ENCODE measurements at regions not wholly inside any gene's neighbourhood (a gene's known extent, or its start where the extent isn't known, plus 50 kb on each side); places are given as distances from the start of the nearest gene placed in this dataset.

- Histone ChIP-seq H3K4me1 (ENCODE audit: insufficient read depth) (no peaks in the 10 kb centered on the region), H3K27me3 (replicated peaks; ENCODE audit: insufficient read depth) (no peaks in the 10 kb centered on the region; the same call in 1 of the 2 replicates), H3K4me3 (no peak overlapping the region), H3K36me3 (ENCODE audit: low read depth) (no peaks in the 10 kb centered on the region), H3K9me2 (ENCODE audit: insufficient read depth) (no peaks in the 10 kb centered on the region), H3K27ac (no peak overlapping the region), H3F3A (ENCODE audit: insufficient read depth) (no peaks in the 10 kb centered on the region), H2AFZ (no peak overlapping the region), H3K9me3 (ENCODE audit: low read depth) (no peaks in the 10 kb centered on the region), H3K4me2 (ENCODE audit: unreplicated experiment) (no peak overlapping the region), H4K20me1 (ENCODE audit: insufficient read depth) (no peaks in the 10 kb centered on the region), H3K9ac (no peak overlapping the region), H3K79me2 (ENCODE audit: insufficient read depth) (no peaks in the 10 kb centered on the region)
- in situ Hi-C loops (cut with MboI): no loop called here
- 15% methylated on average over 5 of the region's 5 CpGs for WGBS, 2 experiments (ENCODE audit: low coverage in 1 of 2, low lambda C conversion rate in 2 of 2, missing lambda C conversion rate in 2 of 2)
- peak; percentile 25 for DNase-seq
- TF ChIP-seq EZH2phosphoT487 (IDR thresholded peaks at IDR 0.05; ENCODE audit: insufficient read depth, low read depth) (no peak), EZH2 (IDR thresholded peaks at IDR 0.05; ENCODE audit: insufficient read depth, poor library complexity, severe bottlenecking) (no peak)
These were observed 284.2 kb downstream of the NSG2 start for GRCh38 chr5:174329738-174330137.

- no peaks in the 10 kb centered on the region for H3K9me2 ChIP-seq (ENCODE audit: insufficient read depth)
- no peak overlapping the region for H3K9ac ChIP-seq
- DNase-seq: peak; percentile 64
- H3K4me1 ChIP-seq (ENCODE audit: insufficient read depth): peaks cover 4% of the 10 kb centered on the region; the same call in 1 of the 2 replicates
- H3K27me3 ChIP-seq (replicated peaks; ENCODE audit: insufficient read depth): peaks cover 29% of the 10 kb centered on the region
- no peaks in the 10 kb centered on the region for H3K79me2 ChIP-seq (ENCODE audit: insufficient read depth)
- H3K9me3 ChIP-seq (ENCODE audit: low read depth): no peaks in the 10 kb centered on the region
- H3K36me3 ChIP-seq (ENCODE audit: low read depth): no peaks in the 10 kb centered on the region
- in situ Hi-C loops (cut with MboI): no loop called here
- no peak for TF ChIP-seq EZH2 (IDR thresholded peaks at IDR 0.05; ENCODE audit: insufficient read depth, poor library complexity, severe bottlenecking)
- no peak overlapping the region for H2AFZ ChIP-seq
- H4K20me1 ChIP-seq (ENCODE audit: insufficient read depth): no peaks in the 10 kb centered on the region
- WGBS, 2 experiments (ENCODE audit: low coverage in 1 of 2, low lambda C conversion rate in 2 of 2, missing lambda C conversion rate in 2 of 2): 21 to 24% methylated on average over 13 of the region's 13 CpGs
- no peak overlapping the region for H3K4me3 ChIP-seq
- no peak overlapping the region for H3K27ac ChIP-seq
- H3K4me2 ChIP-seq (ENCODE audit: unreplicated experiment): no peak overlapping the region
- H3F3A ChIP-seq (ENCODE audit: insufficient read depth): no peaks in the 10 kb centered on the region
These were observed 290.3 kb downstream of the NSG2 start for GRCh38 chr5:174335682-174336364.

GRCh38 chr5:174336479-174336878 is 291.0 kb downstream of the NSG2 start:
- H3K36me3 ChIP-seq (ENCODE audit: low read depth): no peaks in the 10 kb centered on the region
- TF ChIP-seq EZH2phosphoT487 (IDR thresholded peaks at IDR 0.05; ENCODE audit: insufficient read depth, low read depth) (no peak), EZH2 (IDR thresholded peaks at IDR 0.05; ENCODE audit: insufficient read depth, poor library complexity, severe bottlenecking) (no peak)
- H3K27me3 ChIP-seq (replicated peaks; ENCODE audit: insufficient read depth): peaks cover 29% of the 10 kb centered on the region
- H4K20me1 ChIP-seq (ENCODE audit: insufficient read depth): no peaks in the 10 kb centered on the region
- peaks cover 4% of the 10 kb centered on the region; the same call in 1 of the 2 replicates for H3K4me1 ChIP-seq (ENCODE audit: insufficient read depth)
- H3K27ac ChIP-seq: no peak overlapping the region
- H2AFZ ChIP-seq: no peak overlapping the region
- 29 to 32% methylated on average over 5 of the region's 5 CpGs for WGBS, 2 experiments (ENCODE audit: low coverage in 1 of 2, low lambda C conversion rate in 2 of 2, missing lambda C conversion rate in 2 of 2)
- DNase-seq: no peak
- no peak overlapping the region for H3K4me3 ChIP-seq
- H3K4me2 ChIP-seq (ENCODE audit: unreplicated experiment): no peak overlapping the region
- H3K79me2 ChIP-seq (ENCODE audit: insufficient read depth): no peaks in the 10 kb centered on the region
- in situ Hi-C loops (cut with MboI): no loop called here
- H3F3A ChIP-seq (ENCODE audit: insufficient read depth): no peaks in the 10 kb centered on the region
- no peaks in the 10 kb centered on the region for H3K9me3 ChIP-seq (ENCODE audit: low read depth)
- no peak overlapping the region for H3K9ac ChIP-seq
- no peaks in the 10 kb centered on the region for H3K9me2 ChIP-seq (ENCODE audit: insufficient read depth)

GRCh38 chr5:174337276-174338184 is 292.0 kb downstream of the NSG2 start:
- 15 to 18% methylated on average over 15 to 18 of the region's 18 CpGs for WGBS, 2 experiments (ENCODE audit: low coverage in 1 of 2, low lambda C conversion rate in 2 of 2, missing lambda C conversion rate in 2 of 2)
- TF ChIP-seq EZH2 (IDR thresholded peaks at IDR 0.05; ENCODE audit: insufficient read depth, poor library complexity, severe bottlenecking) (no peak), EZH2phosphoT487 (IDR thresholded peaks at IDR 0.05; ENCODE audit: insufficient read depth, low read depth) (no peak)
- H3K79me2 ChIP-seq (ENCODE audit: insufficient read depth): no peaks in the 10 kb centered on the region
- peaks cover 4% of the 10 kb centered on the region; the same call in 1 of the 2 replicates for H3K4me1 ChIP-seq (ENCODE audit: insufficient read depth)
- H3K36me3 ChIP-seq (ENCODE audit: low read depth): no peaks in the 10 kb centered on the region
- no peak overlapping the region for H3K27ac ChIP-seq
- no peaks in the 10 kb centered on the region for H4K20me1 ChIP-seq (ENCODE audit: insufficient read depth)
- H3K27me3 ChIP-seq (replicated peaks; ENCODE audit: insufficient read depth): peaks cover 29% of the 10 kb centered on the region
- H3K4me2 ChIP-seq (ENCODE audit: unreplicated experiment): no peak overlapping the region
- H3K9ac ChIP-seq: no peak overlapping the region
- H3F3A ChIP-seq (ENCODE audit: insufficient read depth): no peaks in the 10 kb centered on the region
- H2AFZ ChIP-seq: no peak overlapping the region
- no peaks in the 10 kb centered on the region for H3K9me2 ChIP-seq (ENCODE audit: insufficient read depth)
- in situ Hi-C loops (cut with MboI): no loop called here
- H3K4me3 ChIP-seq: no peak overlapping the region
- no peak for DNase-seq
- H3K9me3 ChIP-seq (ENCODE audit: low read depth): no peaks in the 10 kb centered on the region
